B cell (primary cell): ENCODE measurements at regions not wholly inside any gene's neighbourhood (a gene's known extent, or its start where the extent isn't known, plus 50 kb on each side); places are given as distances from the start of the nearest gene placed in this dataset.
"Not testable (repeated sequence)": the region's sequence is repeated elsewhere in the genome, so short reads cannot be mapped to it uniquely, and the experiment has no call there.

Source experiments
- ATAC-seq: fragments of 200-7000 bp; cut with Tn5 transposase; one replicate; pipeline ENCODE4 v1.10.0; 2021; ENCODE audit warnings: low read depth, mild to moderate bottlenecking, moderate number of reproducible peaks, moderate library complexity
- CTCF ChIA-PET: fragments of 350-600 bp; sonication (Branson Sonifier 250); formaldehyde crosslinking; loops from one replicate; lab custom pipeline; 2021; ENCODE audit warnings: antibody characterized with exemption, inconsistent platforms; lab: Charles Lee
- POLR2A ChIA-PET: fragments of 350-600 bp; sonication (Branson Sonifier 250); formaldehyde crosslinking; loops from one replicate; lab custom pipeline; 2021; ENCODE audit warnings: antibody characterized with exemption; lab: Charles Lee
- DNase-seq: peaks from one replicate; pipeline ENCODE4 v3.0.0; 2013
- H2AFZ ChIP-seq: 2 replicates; pipeline ENCODE4 v1.6.1; 2012; ENCODE audit warnings: mild to moderate bottlenecking, low read depth, low read length; ENCODE audit not compliant: insufficient read depth, poor library complexity, severe bottlenecking
- H3K27ac ChIP-seq, 2 donors: 1 replicate in 1 of 2; 2 replicates in 1 of 2; pipeline ENCODE4 v1.5.1; 2012 to 2013; ENCODE audit warnings: low read length in 2 of 2, mild to moderate bottlenecking in 2 of 2, moderate library complexity in 1 of 2
- H3K27me3 ChIP-seq, 4 experiments: fragments of 200-600 bp in 1 of 4; sonication (generic) in 1 of 4; replicated peaks in 1 of 4; 1 replicate in 2 of 4; 2 replicates in 2 of 4; pipeline versions ENCODE4 v1.6.1 to v1.7.0; 2013 to 2016; ENCODE audit warnings: low read length in 3 of 4, mild to moderate bottlenecking in 2 of 4, mixed read lengths in 1 of 4, moderate library complexity in 1 of 4; ENCODE audit not compliant: insufficient read depth in 4 of 4, control insufficient read depth in 3 of 4; ENCODE audit errors: control extremely low read depth in 1 of 4
- H3K36me3 ChIP-seq, 2 experiments: replicated peaks in 1 of 2; 1 replicate in 1 of 2; 2 replicates in 1 of 2; pipeline versions ENCODE4 v1.6.1 to v1.7.1; 2013; ENCODE audit warnings: low read length in 1 of 2; ENCODE audit not compliant: insufficient read depth in 2 of 2, control insufficient read depth in 1 of 2; ENCODE audit errors: control extremely low read depth in 1 of 2, extremely low read depth in 1 of 2
- H3K4me1 ChIP-seq, 2 donors: fragments of 200-600 bp in 1 of 2; sonication (generic) in 1 of 2; 1 replicate in 1 of 2; 2 replicates in 1 of 2; pipeline versions ENCODE4 v1.5.1 to v1.6.1; 2013 to 2017; ENCODE audit warnings: low read length in 2 of 2; ENCODE audit not compliant: control insufficient read depth in 2 of 2, insufficient read depth in 2 of 2
- H3K4me2 ChIP-seq: replicated peaks from 2 replicates; pipeline ENCODE3; 2012; ENCODE audit warnings: mild to moderate bottlenecking, low read depth, low read length; ENCODE audit not compliant: poor library complexity, severe bottlenecking
- H3K4me3 ChIP-seq, 5 experiments: fragments of 200-600 bp in 1 of 5; sonication (generic) in 1 of 5; 1 replicate in 3 of 5; 2 replicates in 2 of 5; pipeline versions ENCODE4 v1.5.1 to v1.7.0; 2011 to 2016; ENCODE audit warnings: low read length in 4 of 5, mild to moderate bottlenecking in 4 of 5, low read depth in 2 of 5, control low read depth in 1 of 5, moderate library complexity in 1 of 5; ENCODE audit not compliant: insufficient read depth in 1 of 5; ENCODE audit errors: control extremely low read depth in 1 of 5, extremely low read depth in 1 of 5
- H3K79me2 ChIP-seq: fragments of 200-600 bp; sonication (generic); one replicate; pipeline ENCODE4 v1.6.0; 2016; ENCODE audit warnings: low read length; ENCODE audit not compliant: control insufficient read depth, insufficient read depth
- H3K9ac ChIP-seq: fragments of 200-600 bp; sonication (generic); 2 replicates; pipeline ENCODE4 v1.6.1; 2017; ENCODE audit warnings: mild to moderate bottlenecking, low read length, moderate library complexity
- H3K9me3 ChIP-seq, 3 donors: one replicate each; pipeline versions ENCODE4 v1.6.1 to v1.7.1; 2013; ENCODE audit warnings: low read length in 2 of 3; ENCODE audit not compliant: control insufficient read depth in 2 of 3, insufficient read depth in 1 of 3; ENCODE audit errors: control extremely low read depth in 1 of 3
- H4K20me1 ChIP-seq: 2 replicates; pipeline ENCODE4 v1.6.0; 2012; ENCODE audit warnings: mild to moderate bottlenecking, low read length; ENCODE audit not compliant: insufficient read depth, control insufficient read depth, poor library complexity, severe bottlenecking
- H3K27ac Mint-ChIP-seq: one replicate; pipeline ENCODE4 v1.8.0; 2021; ENCODE audit warnings: mixed read lengths
- H3K27me3 Mint-ChIP-seq: one replicate; pipeline ENCODE4 v1.8.0; 2021; ENCODE audit warnings: mixed read lengths
- H3K4me1 Mint-ChIP-seq: one replicate; pipeline ENCODE4 v1.8.0; 2021; ENCODE audit warnings: mixed read lengths
- H3K4me3 Mint-ChIP-seq: one replicate; pipeline ENCODE4 v1.8.0; 2021; ENCODE audit warnings: mixed read lengths
- H3K9me3 Mint-ChIP-seq: one replicate; pipeline ENCODE4 v1.8.0; 2022; ENCODE audit warnings: mixed read lengths; ENCODE audit not compliant: insufficient read depth
- WGBS: methylation state at CpG from one replicate; pipeline ENCODE4 v1.1.5; 2013; ENCODE audit warnings: missing lambda C conversion rate; ENCODE audit not compliant: insufficient coverage; 5-methylcytosine and 5-hydroxymethylcytosine counted together
- intact Hi-C: fragments of 100-400 bp; cut with micrococcal nuclease; formaldehyde crosslinking; loops from one replicate; pipeline ENCODE4 v1.10.0; 2022

GRCh38 chr16:46382791-46383541 is 238.2 kb downstream of the SHCBP1 start:
- 86% methylated on average over 21 of the region's 32 CpGs for WGBS
- POLR2A ChIA-PET, H3K27ac ChIP-seq: not testable (repeated sequence)

GRCh38 chr16:46382079-46382478 is 239.1 kb downstream of the SHCBP1 start:
- H2AFZ ChIP-seq, H3K4me1 ChIP-seq, H3K4me3 Mint-ChIP-seq, H3K27ac Mint-ChIP-seq, H3K79me2 ChIP-seq, H3K4me2 ChIP-seq, H3K4me1 Mint-ChIP-seq, H3K36me3 ChIP-seq, intact Hi-C loops, H4K20me1 ChIP-seq, H3K27ac ChIP-seq, H3K9me3 Mint-ChIP-seq, DNase-seq, H3K9me3 ChIP-seq, H3K27me3 ChIP-seq, H3K27me3 Mint-ChIP-seq, H3K9ac ChIP-seq, CTCF ChIA-PET, POLR2A ChIA-PET, H3K4me3 ChIP-seq, ATAC-seq: not testable (repeated sequence)
- WGBS = 94% methylated on average over 13 of the region's 17 CpGs

More at GRCh38 chr16:46382791-46383541, 238.2 kb downstream of the SHCBP1 start:
- H3K4me3 ChIP-seq, ATAC-seq, H3K4me2 ChIP-seq, H3K79me2 ChIP-seq, intact Hi-C loops, H2AFZ ChIP-seq, H3K9ac ChIP-seq, H3K9me3 Mint-ChIP-seq, H3K27me3 Mint-ChIP-seq, H3K27me3 ChIP-seq, H3K27ac Mint-ChIP-seq, H3K4me1 Mint-ChIP-seq, H3K4me1 ChIP-seq, H4K20me1 ChIP-seq, CTCF ChIA-PET, H3K36me3 ChIP-seq, H3K4me3 Mint-ChIP-seq: not testable (repeated sequence)
- peak; percentile 21 for DNase-seq
- H3K9me3 ChIP-seq = peaks cover 0 to 11% (median 0%) of the 10 kb centered on the region in 3 donors

DNA sequence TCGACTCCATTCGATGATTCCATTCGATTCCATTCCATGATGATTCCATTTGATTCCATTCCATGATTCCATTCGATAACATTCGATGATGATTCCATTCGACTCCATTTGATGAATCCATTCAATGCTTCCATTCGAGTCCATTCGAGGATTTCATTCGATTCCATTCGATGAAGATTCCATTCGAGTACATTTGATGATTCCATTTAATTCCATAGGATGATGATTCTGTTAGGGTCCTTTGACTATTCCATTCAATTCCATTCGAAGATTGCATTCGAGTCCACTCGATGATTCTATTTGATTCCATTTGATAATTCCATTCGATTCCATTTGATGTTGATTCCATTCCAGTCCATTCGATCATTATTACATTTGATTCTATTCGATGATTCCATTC is 239.8 kb downstream of the SHCBP1 start:
- H4K20me1 ChIP-seq, H2AFZ ChIP-seq, H3K27ac Mint-ChIP-seq, H3K27me3 Mint-ChIP-seq, H3K4me1 ChIP-seq, H3K4me3 Mint-ChIP-seq, H3K36me3 ChIP-seq, H3K9ac ChIP-seq, H3K9me3 Mint-ChIP-seq, POLR2A ChIA-PET, intact Hi-C loops, H3K4me3 ChIP-seq, H3K4me1 Mint-ChIP-seq, H3K9me3 ChIP-seq, H3K27me3 ChIP-seq, H3K79me2 ChIP-seq, ATAC-seq, H3K27ac ChIP-seq, H3K4me2 ChIP-seq, CTCF ChIA-PET: not testable (repeated sequence)
- DNase-seq = peak; percentile 5
- WGBS = 87% methylated on average over 17 of the region's 17 CpGs
